HG03432 (cell line): ENCODE measurements at regions not wholly inside any gene's neighbourhood (a gene's known extent, or its start where the extent isn't known, plus 50 kb on each side); places are given as distances from the start of the nearest gene placed in this dataset.

ENCODE experiments used
- ATAC-seq: cut with Tn5 transposase; IDR thresholded peaks from one replicate; pipeline ENCODE4 v1.9.1; 2021; ENCODE audit warnings: mild to moderate bottlenecking, moderate library complexity; ENCODE audit not compliant: unreplicated experiment

DNA sequence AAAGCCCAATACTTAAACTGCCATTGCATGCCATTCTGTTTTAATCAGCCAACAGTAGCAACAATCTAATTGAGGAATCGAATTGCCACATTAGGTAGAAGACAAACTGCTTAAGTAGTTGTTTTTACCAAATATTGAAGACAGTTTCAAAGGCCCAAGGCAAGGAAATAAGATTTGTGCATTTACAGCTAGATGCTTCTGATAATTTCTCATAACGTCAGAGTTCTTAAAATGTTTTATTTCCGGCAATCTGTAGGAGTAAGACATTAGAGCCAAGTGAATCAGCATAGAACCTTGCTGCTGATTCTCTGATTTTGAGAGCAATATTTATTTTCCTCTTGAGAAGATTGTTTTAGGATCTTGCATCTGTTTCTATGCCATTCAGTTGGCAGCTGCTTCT, 174.3 kb downstream of the RBM43 start:
- no peak for ATAC-seq

DNA sequence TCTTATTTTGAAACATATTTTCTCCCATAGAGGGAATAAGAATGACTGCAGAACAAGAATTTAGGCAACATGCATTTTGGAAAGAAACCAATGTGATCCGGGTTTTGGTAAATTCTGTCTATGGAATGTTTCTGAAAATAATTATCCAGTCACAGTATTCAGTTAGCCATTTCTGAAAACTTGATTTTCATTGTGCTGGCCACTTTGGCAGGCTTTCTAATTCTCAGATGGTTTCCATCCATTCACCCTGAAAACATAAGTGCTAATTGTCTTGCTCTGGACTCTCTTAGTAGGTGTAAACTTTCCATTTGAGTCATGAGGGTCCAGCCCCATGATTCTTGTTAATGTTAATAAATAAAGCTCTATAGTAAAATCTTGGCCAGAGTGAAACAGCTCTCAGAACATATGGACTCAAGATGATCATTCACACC, 176.5 kb downstream of the RBM43 start:
- no peak for ATAC-seq

DNA sequence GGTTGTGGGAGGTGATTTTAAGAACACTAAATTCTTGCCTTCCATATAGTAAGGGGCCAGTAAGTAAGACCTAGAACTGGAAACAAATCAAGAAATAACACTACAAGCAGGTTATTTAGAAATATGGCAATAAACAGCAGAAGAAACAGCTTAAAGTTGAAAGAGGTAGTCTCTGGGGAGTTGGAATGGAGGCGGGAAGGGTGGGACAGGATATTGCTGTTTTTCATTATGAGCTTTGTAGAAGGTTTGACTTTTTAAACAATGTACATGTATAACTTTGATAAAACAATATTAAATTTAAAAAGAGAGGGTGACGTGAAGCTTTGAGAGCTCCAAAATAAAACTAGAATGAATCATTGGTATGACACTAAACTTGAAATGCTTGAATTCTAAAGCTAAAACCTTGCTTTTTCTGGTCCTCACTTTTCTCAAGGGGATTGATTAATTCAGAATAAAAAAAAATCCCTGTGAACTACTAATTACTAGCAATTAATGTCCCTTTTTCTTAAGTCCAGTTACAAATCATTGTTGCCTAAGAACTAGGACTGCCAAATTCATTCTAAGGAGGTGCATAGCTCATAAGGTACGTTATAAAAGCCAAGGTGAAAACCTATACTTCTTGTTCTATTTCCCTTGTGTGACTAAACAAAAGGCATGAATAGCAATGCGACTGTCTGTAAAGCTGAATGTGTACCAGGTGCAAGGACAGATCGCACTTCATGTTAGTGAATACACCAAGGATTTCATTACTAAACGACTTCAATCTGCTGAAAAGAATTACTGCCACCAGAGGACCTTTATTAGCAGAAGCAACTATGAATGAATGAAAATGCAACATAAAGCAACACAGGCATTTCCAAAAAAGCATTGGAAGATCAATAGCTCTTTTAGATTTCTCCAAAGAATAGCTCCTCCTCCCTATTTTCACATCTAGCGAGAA, 177.5 kb downstream of the RBM43 start:
- no peak for ATAC-seq

DNA sequence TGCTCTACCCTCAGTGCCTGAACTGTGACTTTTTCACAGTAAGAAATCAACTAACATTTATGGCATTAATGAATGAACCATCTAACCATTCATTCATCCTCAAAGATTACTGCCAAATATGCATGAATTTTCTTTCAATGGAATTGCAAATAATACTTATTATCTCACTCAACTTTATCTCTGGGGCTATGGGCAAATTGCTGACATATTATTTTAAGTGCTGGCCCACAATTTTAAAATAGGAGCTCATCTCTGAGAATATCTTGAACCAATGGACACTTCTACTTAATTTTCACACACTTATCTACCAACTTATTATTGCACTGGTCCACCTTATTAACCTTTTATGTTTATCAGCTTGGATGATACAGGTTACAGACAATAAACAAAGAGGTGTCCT, 182.8 kb downstream of the RBM43 start:
- ATAC-seq: no peak

DNA sequence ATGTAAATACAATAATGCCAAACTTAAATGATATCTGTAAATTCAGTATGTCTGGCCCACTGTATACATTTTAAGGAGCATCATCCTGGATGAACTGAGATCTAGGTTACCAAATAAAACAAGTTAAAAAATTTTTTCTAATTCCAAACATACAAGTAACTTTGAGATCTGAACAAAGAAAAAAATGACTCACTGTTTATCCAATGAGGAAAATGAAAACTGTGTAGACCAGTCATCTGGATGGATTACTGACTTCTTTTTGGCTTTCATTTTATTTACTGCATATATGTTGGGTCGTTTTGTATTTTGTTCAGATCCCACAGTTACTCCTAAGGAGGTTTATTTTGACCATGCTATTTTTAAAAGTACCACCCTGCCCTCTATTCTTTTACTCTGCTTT, 189.8 kb downstream of the RBM43 start:
- no peak for ATAC-seq

DNA sequence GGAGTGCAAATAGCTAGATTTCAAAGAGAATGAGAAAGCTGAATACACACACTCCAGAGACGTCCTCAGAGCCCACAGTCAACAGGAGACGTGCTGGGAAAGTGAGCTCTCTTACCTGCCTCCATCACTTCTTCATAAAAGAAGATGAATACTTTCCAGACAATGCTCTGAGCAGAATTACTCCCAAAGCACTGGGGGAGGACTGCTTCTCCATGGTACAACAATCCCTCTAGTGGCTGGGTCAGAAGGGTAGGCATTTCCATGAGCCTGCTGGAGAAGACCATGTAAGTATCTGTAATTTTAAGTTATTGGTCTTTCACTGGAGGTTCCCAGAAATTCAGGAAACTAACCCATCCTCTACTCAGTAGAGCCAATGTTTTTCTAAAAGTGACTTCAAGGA, 190.3 kb downstream of the RBM43 start:
- no peak for ATAC-seq

DNA sequence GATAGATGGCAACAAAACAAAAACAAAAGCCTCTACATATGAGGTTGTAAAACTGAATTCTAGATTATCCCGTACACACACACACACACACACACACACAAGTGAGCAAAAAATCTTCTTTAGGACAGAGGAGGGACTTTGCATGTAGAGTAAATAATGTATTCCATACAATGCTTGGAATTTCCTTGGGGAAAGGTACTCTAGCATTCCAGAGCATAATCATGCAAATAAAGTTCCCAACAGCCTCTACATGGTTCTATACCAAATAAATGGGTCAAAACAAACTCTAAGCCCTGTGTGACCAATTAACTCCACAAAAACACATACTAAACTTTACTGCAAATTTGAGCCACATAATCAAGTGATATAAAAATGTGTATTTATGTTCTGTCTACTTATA, 191.4 kb downstream of the RBM43 start:
- ATAC-seq: no peak

DNA sequence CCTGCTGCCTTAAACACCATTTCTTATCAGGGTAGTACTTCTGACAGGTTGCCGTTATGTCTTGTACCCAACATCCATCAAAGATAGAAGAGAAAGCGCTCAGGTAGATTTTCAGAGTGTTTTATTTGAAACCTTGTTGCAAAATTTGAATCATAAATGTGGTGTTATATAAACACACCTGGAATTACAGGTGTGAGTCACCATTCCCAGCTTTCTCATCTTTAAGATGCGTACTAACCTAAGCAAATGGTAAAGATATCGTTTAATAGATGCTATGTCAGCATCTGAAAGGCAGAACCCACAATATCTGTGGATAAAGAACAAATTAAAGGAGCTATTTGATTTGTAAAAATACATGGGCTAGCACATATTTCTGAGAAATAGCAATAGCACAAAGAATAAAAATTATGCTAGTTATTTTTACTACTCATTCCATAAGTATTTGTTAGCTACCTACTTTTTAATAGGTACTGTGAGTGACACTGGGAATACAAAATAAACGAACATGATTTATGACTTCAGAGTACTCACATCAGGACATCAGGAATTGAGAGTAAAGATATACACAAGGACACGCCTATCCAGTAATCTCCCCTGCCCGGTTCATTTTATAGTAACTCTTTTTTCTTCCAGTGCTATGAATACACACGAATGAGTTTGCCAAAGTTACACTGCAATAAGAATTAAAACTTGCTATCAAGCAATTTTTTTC, 193.8 kb downstream of the RBM43 start:
- ATAC-seq: no peak

DNA sequence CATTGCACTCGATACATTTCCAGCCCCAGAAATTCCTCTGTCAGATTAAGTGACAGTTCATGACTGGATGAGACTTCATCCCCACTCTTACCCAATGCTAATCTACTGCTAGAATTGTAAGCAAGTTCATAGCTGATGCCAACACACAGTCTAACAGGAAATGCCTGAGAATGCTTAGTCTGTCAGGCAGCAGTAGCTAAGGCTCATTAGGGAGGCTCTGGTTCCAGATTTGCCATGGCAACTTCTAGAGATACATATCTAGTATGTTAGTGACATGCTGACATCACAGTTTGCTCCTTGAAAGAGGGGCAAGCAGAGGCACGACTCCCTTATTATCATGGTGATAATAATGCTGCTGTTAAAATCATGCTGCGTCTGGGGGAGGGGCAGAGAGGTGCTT, 198.4 kb downstream of the RBM43 start:
- no peak for ATAC-seq

DNA sequence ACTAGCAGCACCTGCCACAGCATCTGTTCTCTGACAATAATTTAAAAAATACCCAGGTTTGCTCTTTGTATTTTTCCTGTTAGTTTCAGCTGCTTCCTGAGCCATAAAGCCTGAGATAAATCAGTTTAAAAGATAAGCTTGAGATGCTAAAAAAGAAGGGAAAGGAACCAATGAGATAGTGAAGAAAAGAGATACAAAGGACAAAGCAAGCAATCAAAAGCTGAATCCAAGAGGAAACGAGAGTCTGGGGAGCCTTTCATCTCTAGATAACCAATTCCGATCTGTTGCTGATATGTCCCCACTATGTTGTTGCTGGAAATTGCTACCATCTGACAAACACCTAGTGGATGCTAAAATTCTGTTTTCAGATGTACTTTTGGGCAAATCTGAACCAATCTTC, 201.4 kb downstream of the RBM43 start:
- ATAC-seq: no peak

DNA sequence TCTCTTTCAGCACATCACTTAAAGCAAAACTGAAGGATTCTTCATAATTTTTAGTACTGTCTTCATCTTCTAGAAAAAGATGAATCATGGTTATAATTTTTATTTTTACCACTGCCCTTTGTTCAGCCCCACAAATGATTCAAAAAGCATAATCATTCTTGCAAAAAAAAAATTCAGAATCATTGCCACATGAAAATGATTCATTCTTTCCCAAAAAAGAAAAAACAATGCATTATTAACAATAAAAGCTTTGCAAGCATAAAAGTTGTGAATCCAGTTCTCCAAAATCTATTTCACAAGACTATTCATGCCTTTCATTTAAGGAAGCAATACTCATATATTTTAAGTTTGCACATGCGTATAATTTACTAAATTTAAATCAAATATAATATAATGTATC, 204.8 kb downstream of the RBM43 start:
- ATAC-seq: no peak

DNA sequence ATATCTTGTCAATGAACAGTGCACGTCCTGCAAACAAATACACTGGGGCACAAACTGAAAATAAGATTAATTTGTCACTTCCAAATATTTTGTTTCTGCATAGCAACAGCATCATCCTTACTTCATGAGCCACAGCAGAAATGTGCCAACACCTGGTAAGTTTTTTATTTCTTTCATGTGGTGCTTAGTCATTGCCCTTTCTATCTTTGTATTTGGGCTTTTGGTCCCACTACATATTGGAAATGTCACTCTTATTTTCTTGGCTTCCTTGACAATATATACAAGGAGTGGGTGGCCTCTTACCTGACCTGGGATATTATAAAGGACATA, 208.0 kb downstream of the RBM43 start:
- no peak for ATAC-seq

DNA sequence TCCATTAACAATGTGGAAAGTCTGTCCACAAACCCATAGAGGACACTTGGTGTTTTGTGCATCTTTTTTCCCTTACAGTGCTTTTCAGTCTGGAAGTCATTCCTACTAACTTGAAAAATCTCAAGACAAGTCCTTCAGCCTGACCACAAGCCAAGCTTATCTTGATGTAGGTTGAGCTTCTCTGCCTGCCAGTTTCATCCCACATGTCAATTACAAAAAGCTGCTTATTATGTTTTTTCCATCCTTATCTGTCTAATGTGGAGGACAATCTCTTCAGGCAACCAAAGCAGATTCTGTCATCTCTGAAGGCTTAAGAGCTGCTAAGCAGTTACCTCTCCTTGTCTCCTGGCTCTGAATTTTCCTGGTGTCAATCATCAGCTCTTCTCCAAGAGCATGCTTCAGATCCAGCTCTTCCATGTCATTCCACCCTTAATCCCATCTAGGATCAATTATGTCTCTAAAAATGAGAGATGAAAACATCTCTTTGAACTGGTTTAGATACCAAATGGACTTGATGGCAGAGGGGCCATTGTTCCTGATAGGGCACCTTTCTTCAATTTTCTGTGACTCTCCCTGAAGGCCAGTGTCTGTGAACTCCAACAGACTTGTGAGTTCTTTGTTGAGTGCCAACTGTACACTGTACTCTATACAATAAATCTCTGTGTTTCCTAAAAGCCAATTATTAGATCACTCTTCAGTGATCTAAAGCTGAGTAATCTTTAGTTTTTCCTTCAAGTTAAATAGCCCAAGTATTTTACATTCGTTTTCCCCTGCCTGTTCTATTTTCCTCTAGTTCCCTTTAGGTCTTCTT, 208.6 kb downstream of the RBM43 start:
- ATAC-seq: no peak

DNA sequence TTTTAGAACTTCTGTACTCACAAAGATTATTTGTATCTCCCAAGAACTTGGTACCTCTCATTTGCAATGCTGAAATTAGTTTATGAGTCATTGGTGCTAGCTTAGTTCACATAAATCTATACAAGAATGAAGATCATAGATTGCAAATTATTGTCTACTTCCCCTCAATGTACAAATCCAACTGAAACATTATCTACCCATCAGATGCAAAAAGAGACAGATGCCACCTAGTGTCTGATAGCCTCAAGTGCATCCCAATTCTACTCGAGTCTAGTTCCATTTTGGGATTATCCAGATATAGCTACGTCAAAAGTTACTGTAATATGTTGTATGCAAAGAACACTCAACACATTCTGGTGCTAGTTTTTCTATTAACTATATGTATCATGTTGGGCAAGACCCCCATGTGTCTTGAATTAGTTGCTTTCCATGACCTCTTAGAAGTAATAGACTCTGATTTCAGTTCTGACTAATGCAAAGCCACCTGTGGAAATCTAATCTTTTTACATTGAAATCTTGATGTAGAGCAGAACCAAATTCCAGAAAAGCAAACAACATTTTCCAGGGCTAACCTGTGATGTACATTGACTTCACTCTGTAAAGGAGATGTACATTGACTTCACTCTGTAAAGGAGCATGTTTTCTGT, 210.0 kb downstream of the RBM43 start:
- peak; percentile 94 for ATAC-seq

DNA sequence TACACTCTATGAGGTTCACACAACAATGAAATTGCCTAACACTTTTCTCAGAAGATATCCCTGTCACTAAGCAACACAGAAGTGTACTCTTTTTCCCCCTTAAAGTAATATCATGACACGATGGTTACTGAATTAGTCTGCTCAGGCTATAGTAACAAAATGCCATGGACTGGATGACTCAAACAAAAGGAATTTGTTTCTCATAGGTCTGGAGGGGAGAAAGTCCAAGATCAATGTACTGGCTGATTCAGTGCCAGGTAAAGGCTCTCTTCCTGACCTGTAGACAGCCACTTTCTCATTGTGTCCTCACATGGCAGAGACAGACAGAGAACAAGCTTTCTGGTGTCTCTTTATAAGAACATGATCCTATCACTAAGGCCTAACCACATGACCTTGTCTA, 211.9 kb downstream of the RBM43 start:
- no peak for ATAC-seq

DNA sequence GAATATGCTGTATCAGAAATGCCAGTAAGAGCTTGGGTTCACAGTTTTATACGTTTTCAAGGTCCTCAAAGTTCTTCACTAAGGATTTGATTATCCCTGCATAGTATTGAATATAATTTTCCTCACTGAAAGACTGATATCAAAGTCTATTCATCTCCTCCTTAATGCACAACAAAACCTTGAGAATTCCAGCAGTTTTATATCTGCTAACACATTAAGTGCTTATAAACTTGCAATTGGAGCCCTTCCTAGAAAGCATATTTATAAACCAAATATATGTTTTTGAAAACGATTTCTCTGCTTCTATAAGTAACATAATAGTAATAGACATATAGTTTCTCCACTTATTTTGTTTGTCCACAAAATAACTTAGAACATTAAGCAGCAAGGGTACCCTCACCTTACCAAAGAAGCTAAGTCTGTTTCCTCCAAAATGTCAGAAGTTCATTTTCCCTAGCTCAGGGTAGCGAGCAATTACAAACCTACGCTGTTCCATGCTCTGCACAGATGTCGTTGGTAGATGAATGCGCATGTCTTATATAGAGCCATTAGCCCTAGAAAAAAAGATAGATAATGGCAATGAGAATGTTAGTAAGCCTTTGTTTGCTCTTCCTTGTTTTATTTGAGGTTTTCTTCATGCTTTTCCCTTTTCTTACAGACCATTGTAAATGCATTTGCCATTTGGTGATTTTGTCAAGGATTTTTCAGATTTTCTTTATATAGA, 213.2 kb downstream of the RBM43 start:
- no peak for ATAC-seq

DNA sequence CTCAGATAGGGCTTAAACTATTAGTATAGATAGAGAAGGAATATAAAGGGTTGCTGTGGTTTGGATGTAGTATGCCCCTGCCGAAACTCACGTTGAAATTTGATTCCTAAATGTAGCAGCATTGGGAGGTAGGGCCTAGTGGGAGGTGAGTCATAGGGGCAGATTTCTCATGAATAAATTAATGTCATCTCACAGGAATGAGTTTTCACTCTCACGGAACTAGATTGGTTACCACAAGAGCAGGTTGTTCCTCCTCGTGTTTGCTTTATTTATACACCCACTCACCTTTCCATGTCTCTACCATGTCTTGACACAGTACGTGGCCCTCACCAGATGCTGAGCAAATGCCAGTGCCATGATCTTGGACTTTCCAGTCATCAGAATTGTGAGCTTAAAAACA, 218.2 kb downstream of the RBM43 start:
- no peak for ATAC-seq

DNA sequence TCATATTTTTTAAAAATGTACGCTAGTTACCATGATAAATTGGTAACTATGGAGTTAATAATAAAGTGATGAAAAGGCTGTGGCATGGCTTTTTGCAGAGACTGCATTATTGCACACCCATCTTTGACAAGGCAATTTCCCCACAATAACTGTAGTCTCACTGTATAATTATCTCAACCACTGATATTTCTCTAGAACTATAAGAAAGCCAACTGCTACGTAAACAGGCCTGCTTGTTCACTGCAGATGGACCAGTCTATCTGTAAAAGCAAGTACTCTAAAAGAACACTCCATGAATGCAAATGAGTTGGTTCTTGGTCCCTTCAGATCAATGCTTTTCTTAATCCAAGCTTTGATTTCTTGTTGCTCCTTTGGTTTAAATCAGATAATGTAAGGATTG, 218.7 kb downstream of the RBM43 start:
- ATAC-seq: no peak

DNA sequence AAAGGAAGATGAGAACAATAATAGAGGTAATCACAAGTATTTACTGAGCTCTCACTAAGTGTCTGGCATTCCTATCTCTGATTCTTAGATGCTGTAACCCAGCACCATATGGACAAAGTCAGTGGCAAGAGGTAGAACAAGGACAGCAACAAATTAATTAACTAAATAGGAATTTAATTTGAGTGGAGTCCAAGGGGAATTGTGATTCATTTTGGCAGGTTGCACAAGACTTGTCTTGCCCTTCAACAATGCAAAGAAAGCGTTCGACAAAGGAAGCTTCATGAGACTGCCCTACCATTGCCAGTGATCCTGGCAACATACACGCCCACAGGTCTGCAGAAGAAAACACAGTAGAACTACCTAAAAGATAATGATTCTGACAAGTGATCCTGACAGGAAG, 221.6 kb downstream of the RBM43 start:
- ATAC-seq: no peak

DNA sequence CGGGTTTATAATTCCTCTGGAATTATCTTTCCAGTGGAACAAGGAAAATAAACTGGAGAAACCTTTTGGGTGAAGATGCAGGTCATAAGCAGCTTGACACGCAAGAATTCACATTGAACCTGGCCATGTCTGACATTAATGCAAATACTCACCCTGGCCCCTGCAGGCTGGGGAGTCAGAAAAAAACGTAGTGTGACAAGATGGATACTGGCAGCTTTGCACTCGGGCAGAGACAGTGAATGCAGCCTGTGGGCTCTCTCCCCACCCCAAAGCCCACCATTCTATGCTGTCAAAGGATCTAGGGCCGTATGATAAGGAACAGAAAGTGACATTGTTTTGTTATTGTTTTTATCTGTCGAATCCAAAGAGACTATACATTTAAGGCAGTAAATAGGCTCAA, 223.1 kb downstream of the RBM43 start:
- no peak for ATAC-seq
